Progenitor cell of endocrine pancreas (in vitro differentiated cells): ENCODE measurements at regions not wholly inside any gene's neighbourhood (a gene's known extent, or its start where the extent isn't known, plus 50 kb on each side); places are given as distances from the start of the nearest gene placed in this dataset.

ENCODE experiments used
- DNase-seq: peaks from one replicate; pipeline ENCODE4 v3.0.0; 2021; ENCODE audit warnings: low spot score; ENCODE audit not compliant: unreplicated experiment
- H3K27ac Mint-ChIP-seq: 2 replicates; pipeline ENCODE4 v1.8.0; 2021; ENCODE audit warnings: mild to moderate bottlenecking, moderate library complexity, mixed read lengths
- H3K27me3 Mint-ChIP-seq: 2 replicates; pipeline ENCODE4 v1.8.0; 2021; ENCODE audit warnings: mixed read lengths
- H3K36me3 Mint-ChIP-seq: 2 replicates; pipeline ENCODE4 v1.8.0; 2022; ENCODE audit warnings: mixed read lengths; ENCODE audit not compliant: insufficient read depth
- H3K4me1 Mint-ChIP-seq: 2 replicates; pipeline ENCODE4 v1.8.0; 2021; ENCODE audit warnings: low read depth, mixed read lengths
- H3K4me3 Mint-ChIP-seq: 2 replicates; pipeline ENCODE4 v1.8.0; 2021; ENCODE audit warnings: low read depth, mild to moderate bottlenecking, moderate library complexity, mixed read lengths
- H3K9me3 Mint-ChIP-seq: 2 replicates; pipeline ENCODE4 v1.8.0; 2021; ENCODE audit warnings: low read depth, mixed read lengths
- CTCF ChIP-seq: fragments of 200-600 bp; sonication (generic); IDR thresholded peaks from one replicate; pipeline ENCODE4 v1.5.0; 2021; ENCODE audit warnings: antibody characterized with exemption, mild to moderate bottlenecking; ENCODE audit not compliant: unreplicated experiment

DNA sequence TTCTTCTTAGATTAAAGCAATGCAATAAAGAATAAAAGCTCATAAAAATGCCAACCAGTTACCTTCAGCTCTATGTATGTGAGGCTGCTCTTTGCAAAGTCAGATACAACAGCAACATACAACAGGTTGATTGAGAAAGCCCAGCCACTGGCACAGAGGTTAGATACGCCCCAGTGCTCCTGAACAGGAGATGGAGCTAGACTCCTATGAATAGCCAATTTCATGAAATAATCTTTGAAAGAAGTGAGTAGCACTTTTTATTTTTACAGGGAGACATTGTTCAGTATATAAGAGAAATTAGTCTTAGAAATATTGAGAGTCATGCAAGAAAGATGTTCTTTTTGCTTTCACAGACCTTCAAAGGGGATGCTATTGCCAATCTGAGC is 362.4 kb upstream of the MEX3C start:
- Mint-ChIP-seq H3K4me1 (no peaks in the 10 kb centered on the region), H3K27me3 (peaks cover 4% of the 10 kb centered on the region), H3K27ac (no peak overlapping the region), H3K9me3 (no peaks in the 10 kb centered on the region), H3K4me3 (no peak overlapping the region), H3K36me3 (no peaks in the 10 kb centered on the region)
- no peak for DNase-seq
- no peak for TF ChIP-seq CTCF

GRCh38 chr18:51561821-51562220 is 364.3 kb upstream of the MEX3C start:
- Mint-ChIP-seq H3K4me1 (no peaks in the 10 kb centered on the region), H3K4me3 (no peak overlapping the region)

GRCh38 chr18:51562866-51563265 is 365.4 kb upstream of the MEX3C start:
- Mint-ChIP-seq H3K36me3 (no peaks in the 10 kb centered on the region), H3K9me3 (no peaks in the 10 kb centered on the region)
- TF ChIP-seq CTCF: no peak

More at GRCh38 chr18:51561821-51562220, 364.3 kb upstream of the MEX3C start:
- TF ChIP-seq CTCF: no peak
- Mint-ChIP-seq H3K27me3 (peaks cover 6% of the 10 kb centered on the region), H3K27ac (no peak overlapping the region), H3K9me3 (no peaks in the 10 kb centered on the region), H3K36me3 (no peaks in the 10 kb centered on the region)
- no peak for DNase-seq

GRCh38 chr18:51563396-51563795 is 365.9 kb upstream of the MEX3C start:
- H3K4me1 Mint-ChIP-seq: no peaks in the 10 kb centered on the region
- no peak overlapping the region for H3K27ac Mint-ChIP-seq
- peaks cover 9% of the 10 kb centered on the region for H3K27me3 Mint-ChIP-seq
- no peak for TF ChIP-seq CTCF
- H3K36me3 Mint-ChIP-seq: no peaks in the 10 kb centered on the region
- no peaks in the 10 kb centered on the region for H3K9me3 Mint-ChIP-seq
- no peak for DNase-seq
- H3K4me3 Mint-ChIP-seq: no peak overlapping the region

More at GRCh38 chr18:51562866-51563265, 365.4 kb upstream of the MEX3C start:
- H3K4me3 Mint-ChIP-seq: no peak overlapping the region
- H3K27ac Mint-ChIP-seq: no peak overlapping the region
- DNase-seq: no peak
- H3K27me3 Mint-ChIP-seq: peaks cover 6% of the 10 kb centered on the region
- H3K4me1 Mint-ChIP-seq: no peaks in the 10 kb centered on the region

DNA sequence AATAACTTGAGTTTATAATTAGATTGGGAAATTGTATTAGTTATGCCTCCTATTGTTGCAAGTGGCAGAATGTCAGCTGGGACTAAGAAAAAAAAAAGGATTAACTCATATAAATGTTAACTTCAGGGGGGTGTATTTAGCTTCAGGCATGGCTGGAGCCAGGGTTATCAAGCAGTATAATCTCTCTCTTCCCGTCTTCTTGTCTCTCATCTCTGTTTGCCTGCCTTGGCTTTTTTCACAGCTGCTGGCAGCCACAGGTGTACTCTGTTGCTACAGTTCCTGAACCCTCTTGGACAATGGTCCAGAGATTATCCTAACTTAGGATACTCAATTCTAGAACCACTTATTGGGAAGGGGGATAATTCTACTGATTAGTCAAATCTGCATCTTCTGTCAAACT is 370.7 kb upstream of the MEX3C start:
- no peak overlapping the region for H3K27ac Mint-ChIP-seq
- H3K36me3 Mint-ChIP-seq: no peaks in the 10 kb centered on the region
- no peak for DNase-seq
- H3K4me3 Mint-ChIP-seq: no peak overlapping the region
- no peak for TF ChIP-seq CTCF
- H3K4me1 Mint-ChIP-seq: no peaks in the 10 kb centered on the region
- peaks cover 12% of the 10 kb centered on the region for H3K27me3 Mint-ChIP-seq
- H3K9me3 Mint-ChIP-seq: no peaks in the 10 kb centered on the region
